HS-27A (cell line): ENCODE measurements at regions not wholly inside any gene's neighbourhood (a gene's known extent, or its start where the extent isn't known, plus 50 kb on each side); places are given as distances from the start of the nearest gene placed in this dataset.
A peak's percentile ranks its signal among the peaks of the same experiment; 100 is the strongest.

ENCODE experiments used
- DNase-seq: peaks from one replicate; pipeline ENCODE4 v3.0.0-alpha.2; 2012; ENCODE audit warnings: low read depth, missing footprints

DNA sequence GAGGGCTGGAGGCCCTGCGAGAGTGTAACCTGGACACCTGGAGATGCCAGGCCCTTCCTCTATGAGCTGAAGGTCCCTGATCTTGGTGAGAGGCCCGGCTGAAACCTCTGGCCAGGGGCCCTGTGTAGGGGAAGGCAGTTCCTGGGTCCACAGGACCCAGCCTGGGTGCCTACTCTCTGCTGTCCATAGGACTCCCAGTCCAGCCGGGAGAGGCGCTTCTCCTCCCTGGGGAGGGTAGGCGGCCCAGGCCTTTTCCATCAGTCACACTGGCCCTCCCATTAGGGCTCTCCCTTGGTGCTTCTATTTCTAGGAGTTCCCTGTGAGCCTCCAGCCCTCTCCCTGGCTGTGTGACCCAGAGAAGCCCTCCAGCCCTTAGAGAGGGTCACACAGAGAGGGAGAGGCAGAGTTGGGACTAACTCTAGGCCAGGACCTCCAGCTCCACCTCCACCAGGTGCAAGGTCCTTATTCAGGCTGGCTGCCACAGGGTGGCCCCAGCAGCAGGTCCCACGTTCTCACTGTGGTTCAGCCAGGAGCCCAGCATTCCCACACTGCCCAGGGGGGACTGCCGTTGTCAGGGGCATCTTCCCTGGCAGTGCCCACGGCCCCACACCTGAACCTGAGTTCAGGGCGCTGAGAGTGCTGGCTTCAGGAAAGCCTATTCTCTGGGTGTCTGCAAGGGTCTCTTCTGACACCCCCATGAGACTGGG is 146.8 kb downstream of the SMAD6 start:
- DNase-seq, result no peak

DNA sequence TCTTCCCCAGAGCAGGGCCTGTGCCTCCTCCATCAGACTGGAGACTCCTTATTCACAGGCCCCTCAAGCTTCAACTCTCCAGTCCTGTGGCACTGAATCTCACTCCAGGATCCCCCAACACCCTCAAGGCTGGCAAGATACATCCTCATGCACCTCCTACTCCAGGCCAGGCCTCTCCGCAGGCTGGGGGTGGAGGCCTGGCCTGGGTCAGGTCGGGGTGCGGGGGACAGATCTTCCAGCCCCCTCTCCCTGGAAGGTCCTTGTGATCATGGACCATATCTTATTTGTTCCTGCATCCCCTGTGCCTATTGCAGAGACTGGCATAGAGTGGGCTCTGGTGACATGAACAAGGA is 147.3 kb downstream of the SMAD6 start:
- DNase-seq, result no peak

DNA sequence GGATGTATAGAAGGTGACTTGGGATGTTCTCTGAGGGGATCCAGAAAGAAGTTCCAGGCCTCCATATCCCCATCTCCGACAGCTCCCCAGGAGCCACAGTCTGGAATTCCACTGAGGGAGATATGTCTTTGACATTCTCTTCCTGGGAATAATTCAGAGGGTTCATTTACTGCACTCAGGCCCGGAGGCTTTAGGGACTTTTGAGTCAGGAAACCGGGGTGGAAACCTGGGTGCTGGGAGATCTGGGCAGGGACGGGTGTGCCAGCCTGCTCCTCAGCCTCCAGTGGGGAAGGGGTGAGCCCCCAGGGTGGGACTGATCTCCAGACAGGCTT is 147.7 kb downstream of the SMAD6 start:
- no peak for DNase-seq

DNA sequence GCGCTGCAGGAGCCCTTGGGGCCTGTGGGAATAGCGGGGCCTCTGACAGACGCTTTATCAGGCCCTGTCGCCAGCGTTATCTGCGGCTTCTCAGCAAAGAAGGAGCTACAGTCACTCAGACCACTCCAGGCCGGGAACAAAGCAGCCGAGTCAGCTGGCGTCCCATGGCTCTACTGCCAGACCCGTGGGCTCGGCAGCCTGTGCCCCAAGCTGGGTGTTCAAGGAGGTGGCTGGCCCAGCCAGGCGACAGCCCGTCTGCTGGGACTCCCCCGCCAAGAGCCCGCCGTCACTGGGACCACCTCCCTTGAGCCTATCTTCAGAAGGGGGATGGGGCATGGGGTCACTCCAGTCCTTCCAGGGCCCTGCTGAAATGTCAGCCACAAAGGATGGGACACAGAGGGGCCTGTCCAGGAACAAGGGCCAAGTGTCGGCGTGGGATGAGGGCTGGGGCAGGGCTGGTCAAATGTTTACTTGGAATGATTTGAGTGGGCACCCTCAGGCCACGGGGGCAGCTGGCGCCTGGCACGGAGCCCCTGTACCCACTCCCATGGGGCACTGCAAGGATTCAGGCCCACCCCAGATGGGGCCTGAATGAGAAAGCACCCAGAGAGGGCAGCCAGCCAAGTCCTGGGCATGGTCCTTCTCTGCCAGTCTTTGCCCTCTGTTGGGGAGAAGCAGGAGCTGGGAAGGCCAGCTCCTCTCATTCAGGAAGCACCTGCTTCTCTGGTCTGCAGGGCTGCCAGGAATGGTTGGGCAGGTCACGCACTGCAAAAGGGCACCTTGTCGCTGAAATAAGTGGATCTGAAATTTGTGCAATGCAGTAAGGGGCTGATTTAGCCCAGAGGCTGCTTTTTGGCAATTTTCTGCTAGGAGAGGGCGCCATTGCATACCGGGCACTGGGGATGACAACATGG is 148.3 kb downstream of the SMAD6 start:
- DNase-seq, result no peak

DNA sequence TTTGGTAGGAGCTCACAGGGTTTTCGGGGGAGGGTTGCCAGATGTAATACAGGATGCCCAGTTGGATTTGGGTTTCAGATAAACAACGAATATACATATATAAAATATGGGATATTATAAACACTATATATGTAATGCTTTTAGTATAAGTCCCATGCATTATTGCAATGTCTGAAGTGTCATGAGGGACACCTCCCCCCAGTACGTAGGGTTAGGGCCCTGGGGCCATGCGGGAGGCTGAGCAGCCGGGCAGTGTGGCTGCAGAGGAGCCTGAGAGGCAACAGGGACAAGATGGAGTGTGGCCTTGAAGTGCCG is 148.9 kb downstream of the SMAD6 start:
- no peak for DNase-seq

DNA sequence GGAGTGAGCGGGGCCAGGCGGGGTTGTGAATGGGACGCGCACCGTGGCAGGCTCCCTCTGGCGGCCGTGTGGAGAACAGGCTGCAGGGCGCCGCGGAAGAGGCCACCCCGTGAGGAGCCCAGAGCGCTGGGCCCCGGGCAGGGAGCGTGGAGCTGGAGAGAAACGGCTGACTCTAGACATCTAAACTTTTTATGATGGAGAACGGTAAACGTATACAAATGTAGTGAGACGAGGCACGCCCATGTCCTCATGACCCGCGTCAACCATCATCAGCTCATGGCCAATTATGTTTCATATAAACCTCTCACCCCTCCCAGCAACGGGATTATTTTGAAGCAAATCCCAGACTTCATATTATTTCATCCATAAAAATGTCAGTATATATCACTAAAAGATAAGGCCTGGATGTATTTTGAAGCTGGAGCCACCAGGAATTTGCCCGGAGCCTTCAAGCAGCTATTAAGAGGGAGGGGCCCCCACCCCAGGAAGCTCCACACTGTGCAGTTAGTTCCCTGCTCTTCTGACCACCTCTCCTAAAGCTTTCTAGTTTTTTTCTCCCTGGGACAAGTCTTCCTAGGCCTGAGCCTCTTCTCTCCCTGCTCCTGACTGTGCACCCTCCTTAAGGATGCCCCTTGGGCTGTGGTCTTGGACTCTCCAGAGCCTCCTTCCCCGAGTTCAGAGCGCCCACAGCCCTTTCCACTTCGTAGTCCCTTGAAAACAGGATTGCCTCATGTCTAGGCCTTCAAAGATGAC is 149.5 kb downstream of the SMAD6 start:
- no peak for DNase-seq

DNA sequence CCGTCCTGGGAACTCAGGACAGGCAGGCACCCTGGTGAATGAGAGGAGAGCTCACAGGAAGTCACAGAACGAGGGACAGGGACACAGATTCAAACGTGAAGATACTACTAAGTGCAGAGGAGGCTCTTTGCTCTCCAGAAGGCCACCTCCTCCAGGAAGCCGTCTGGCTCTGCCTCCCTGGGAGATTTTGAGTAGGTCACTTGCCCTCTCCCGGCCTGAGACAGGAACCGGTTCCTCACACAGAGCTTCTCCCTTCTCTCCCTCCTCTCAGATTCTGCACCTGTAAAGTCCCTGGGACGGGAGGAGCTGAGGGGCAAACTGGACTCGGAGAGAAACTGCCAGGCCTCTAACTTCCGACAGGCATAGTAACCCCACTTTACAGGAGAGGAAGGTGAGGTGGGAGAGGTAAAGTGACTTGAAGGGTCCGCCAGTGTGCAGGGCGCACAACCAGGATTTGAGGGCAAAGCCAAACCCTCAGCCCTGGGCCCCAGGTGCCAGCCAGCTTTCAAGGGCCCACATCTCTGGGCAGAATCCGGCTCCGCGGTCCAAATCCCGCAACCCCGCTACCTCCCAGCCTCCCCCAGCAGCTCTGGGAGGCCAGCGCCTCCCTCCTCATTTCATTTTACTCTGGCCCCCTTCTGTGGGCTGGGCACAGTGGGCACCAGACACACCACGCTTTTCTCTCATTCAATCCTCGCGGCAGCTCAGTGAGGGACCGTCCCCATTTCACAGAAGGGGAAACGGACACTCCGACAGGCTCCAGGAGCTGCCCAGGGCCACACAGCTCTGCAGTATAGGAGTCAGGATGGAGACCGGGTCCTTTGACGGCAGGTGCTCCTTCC is 150.2 kb downstream of the SMAD6 start:
- no peak for DNase-seq

DNA sequence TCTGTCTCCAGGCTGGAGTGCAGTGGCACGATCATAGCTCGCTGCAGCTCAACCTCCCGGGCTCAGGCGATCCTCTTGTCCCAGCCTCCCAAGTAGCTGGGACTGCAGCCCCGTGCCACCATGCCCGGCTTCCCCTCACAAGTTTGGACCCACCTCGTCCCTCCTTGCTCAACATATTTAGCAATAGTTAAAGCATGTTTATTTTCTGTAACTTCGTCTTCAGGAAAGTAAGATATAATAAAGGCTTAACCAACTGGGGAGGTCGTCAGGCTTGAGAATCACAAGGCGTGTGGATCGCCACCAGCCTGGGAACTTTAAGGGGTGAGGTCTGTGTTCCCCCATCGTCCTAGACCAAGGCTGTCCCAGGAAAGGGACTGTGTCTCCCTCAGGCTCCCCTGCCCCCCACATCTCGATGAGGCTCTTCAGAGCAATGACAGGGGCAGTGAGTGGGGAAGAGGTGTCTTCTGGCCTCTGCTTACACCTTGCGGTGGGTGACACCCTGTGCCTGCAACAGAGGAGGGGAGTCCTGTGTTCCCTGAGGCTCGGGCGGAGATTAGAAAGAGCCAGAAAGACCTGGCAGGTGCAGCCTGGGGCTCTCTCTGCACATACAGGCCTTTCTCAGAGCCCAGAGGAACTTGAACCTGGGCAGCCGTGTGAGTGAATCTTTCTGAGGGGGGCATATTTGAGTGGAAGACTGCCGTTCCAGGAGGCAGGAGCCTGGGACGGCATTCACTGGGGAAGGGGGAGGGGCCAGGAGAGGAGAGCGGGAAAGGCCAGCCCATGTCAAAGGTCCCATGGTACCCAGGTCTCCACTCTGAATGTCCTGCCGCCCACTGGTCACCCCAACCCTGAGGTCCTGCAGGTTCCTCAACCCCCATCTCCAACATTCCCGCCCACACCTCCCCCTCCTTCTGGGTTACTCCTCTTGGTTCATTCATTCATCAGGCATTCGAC is 152.3 kb downstream of the SMAD6 start:
- DNase-seq, result no peak

DNA sequence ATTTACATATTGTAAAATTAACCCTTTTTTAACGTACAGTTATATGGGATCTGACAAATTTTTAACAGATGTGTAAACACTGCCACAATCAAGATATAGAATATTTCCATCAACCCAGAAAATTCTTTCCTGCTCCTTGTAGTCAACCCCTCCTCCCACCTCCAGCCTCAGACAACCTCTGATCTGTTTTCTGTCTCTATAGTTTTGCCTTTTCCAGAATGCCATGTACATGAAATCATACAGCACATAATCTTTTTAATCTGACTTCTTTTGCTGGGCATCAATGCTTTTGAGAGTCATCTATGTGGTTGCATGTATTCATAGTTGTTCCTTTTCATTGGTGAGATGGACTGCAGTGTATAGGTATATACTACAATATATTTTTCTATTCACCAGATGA is 153.0 kb downstream of the SMAD6 start:
- DNase-seq, result no peak

DNA sequence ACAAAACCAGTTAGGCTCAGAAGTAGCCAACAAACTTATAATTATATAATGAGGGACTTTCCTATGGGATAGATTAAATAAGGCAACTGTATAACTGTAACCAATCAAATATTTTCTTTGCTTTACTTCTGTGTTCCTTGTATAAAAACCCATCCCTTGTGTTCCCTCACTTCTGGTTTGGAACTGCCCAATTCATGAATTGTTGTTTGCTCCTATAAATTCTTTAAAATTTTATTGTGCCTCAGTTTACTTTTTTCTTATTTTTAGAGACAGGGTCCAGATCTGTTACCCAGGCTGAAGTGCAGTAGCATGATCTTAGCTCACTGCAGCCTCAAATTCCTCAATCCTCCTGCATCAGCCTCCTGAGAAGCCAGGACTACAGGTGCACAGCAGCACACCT is 155.7 kb downstream of the SMAD6 start:
- no peak for DNase-seq

DNA sequence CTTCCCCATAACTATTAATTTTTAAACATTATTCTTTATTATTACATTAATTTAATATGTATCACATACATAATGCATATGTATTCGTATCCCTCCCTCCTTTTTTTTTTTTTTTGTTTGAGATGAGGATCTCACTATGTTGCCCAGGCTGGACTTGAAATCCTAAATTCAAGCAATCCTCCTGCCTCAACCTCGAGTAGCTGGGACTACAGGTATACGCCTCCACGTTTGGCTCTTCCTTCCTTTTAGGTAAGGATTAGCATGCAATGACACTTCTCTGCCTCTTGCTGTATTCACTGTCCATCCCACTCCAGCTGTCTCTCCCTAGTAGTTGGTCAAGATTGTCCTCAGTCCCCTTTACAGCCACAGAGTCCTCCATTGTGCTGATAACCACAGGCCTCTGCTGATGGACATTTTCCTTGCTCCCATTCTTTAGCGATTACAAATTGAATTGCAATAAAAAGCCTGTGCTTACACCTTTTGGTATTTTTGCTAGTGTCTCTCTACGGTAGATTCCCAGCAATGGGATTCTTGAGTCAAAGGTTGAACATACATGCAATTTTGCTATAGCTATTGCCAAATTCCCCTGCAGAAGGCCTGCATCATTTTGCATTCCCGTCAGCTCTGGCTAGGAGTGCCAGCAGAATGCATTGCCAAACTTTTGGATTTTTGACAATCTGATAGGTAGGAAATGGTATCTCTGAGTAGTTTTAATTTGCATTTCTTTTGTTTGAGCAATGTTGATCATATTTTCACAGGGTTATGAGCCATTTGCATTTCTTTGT is 156.6 kb downstream of the SMAD6 start:
- DNase-seq, result no peak

DNA sequence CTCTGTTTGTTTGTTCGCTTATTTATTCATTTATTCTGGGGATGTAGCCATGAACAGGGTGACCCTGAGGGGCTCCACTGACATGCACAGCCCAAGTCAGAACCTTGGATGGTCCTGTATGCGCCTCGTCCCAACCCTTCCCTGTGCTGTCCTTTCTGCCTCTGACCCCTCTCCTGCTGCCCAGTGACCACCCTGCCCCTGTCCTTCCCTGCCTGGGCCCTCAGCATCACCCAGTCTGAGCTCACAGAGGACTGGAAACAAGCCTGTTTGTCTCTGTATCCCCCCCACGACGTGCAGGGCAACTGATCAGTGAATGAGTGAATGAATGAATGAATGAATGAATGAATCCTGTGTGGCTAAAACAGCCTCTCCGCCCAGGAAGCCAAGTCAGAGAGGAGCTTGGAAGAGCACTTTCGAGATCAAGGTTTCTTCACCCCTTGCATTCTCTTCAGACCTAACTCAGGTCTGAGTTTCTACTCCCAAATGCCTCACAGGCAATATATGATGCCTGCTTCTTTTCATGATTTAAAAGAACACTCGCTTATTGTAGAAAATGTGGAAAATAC is 157.7 kb downstream of the SMAD6 start:
- no peak for DNase-seq

DNA sequence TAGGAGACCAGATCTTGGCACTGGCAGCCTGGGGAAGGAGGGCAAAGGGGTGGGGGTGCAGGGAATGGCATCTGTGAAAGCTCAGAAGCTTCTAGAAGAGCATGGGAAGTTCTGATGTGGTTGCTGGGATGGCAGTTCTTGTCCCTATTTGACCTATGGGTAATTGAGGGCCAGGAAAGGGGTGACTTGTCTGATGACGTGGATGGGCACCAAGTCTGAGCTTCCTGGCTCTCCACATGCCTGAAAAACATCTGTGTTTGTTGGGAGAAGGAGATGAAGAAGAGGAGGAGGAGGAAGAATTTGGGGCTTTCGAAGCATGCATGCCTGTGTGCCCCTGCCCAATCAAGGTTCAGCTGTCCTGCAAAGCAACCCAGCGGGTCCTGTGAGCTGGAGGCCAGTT is 158.8 kb downstream of the SMAD6 start:
- DNase-seq, result no peak

DNA sequence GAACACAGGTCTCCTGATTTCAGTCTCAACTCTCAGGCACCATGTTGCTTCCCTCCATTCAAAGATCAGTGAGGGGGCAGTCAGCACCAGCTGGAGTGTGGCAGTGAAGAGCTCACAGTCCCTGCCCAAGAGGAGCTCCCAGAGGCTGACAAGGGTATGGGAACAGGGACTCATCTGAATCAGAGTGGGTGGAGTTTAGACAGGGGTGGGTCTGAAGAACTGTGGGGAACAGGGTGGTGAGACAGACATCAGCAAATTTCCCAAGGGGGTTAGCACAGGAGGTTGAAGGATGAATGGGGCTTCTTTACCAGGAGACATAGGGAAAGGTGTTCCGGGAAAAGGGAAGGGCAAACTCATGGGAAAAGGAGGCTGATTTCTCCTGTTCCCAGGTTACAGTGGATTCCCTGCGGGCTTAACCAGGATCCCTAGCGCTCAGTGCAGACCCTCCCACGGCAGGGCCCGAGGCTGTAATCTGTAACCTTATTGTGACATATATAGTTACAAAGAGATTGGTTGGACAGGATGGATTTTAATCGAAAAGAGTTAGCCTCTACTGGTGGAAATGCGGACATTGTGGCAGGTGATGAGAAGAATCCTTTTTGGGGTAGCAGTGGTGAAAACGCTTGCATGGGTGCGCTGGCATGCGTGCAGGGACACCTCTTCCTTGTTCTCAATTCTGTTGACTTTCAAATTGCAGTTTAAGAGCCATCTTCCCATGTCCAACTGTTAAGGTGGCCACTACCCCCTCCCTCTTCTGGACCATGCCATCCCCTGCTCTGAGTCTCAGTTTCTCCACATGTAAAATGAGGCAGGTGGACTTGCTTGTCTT is 160.3 kb downstream of the SMAD6 start:
- DNase-seq, result peak; percentile 63

DNA sequence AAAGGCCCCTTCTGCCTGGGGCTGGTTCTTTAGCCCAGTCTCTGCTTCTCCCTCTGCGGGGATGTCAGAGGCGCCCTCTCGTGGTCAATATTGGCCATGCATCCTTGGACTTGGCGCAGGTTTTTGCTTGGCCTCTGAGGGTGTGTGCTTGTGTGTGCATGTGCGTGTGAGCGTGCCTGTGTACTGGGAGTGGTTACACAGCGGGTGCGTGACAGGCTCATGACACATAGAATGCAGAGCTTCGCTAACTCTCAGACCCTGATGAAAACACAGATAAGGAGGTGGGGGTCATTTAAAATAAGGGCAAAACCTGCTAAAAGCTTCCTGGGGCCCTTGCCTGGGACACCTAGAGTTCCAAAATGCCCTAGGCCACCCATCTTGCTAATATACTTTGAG is 160.9 kb downstream of the SMAD6 start:
- peak; percentile 94 for DNase-seq

DNA sequence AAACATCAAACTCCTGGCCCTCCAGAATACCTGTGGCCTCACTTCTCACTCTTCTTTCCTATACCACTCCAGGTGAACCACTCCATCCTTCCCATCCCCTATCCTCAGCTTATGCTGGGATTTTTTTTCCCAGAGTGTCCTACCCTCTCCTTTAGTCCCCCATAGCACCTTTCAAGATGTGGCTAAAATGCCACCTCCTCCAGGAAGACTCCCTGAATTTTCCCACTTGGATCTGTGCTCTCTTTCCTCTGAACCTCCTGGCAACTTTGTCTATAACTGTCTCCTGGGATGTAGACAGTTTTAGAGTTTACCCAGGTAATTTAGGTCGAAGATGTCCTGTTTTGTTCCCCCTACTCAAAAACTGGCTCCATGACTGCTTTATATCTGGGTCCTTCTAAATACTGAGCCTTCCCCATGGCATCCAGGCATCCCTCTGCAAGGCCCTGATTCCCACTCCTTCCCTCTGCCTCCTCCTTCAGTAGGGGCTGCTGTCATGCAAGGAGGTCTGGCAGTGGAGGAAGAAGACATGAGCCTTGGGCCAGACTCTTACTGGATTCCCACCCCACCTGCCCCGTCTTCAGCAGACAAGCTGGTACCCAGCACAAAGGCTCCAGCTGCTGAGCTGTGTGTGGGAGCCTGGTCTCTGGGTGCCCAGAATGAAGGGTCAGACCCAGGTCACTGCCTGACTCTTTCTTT is 161.5 kb downstream of the SMAD6 start:
- DNase-seq, result no peak

DNA sequence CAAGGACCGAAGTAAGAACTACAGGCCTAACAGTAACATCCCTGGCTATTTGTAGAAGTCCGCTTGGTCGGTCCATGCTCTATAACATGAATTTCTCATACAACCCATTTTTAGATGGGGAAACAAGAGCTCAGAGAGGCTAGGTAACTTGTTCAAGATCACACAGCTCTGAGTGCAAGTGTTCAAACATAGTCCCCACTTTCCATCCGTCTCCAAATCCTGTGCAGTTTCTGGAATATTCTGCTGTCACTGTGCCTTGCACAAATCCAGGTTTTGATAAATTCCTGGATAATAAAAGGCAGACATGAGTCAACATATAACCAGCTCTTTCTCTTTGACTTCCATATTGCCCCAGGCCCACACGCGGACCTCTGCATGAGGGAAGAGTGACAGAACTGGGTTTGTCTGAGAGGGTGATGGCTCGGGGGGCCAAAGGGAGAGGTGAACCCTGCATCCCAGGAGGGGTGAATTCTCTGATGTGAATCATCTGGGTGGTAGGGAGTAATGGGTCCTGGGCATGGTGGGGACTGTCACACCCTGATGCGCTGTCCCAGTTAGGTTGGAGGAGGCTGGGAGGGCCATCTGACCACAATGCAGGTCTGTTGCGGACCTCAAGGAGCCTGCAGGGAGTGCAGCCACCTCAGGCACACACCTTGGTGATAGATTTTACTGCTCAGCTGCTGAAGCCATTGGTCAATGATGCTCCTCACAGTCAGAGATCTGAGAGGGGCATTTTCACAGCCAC is 162.2 kb downstream of the SMAD6 start:
- DNase-seq, result no peak

DNA sequence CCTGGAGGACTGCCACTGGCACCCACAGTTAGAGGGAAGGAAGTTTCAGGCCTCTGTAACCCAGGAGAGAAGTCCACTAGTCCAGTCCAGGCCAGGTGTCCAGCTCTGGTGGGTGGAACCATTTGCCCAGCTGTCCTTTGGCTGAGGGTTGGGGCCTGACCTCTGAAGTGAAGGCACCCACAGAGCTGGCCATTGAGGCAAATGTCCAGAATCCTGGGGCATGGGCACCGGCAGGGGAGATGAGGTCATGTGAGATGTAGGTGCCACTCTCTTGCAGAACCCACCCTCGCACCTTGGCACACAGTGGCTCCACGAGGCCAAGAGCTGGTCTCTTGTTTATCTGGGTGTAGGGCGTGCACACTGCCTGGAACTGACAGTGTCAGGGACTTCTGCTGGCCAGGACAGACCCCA is 162.8 kb downstream of the SMAD6 start:
- DNase-seq, result no peak
